GM13976 (cell line): ENCODE measurements at regions not wholly inside any gene's neighbourhood (a gene's known extent, or its start where the extent isn't known, plus 50 kb on each side); places are given as distances from the start of the nearest gene placed in this dataset.

Experiments
- DNase-seq: peaks from one replicate; pipeline ENCODE4 v3.0.0; 2012; ENCODE audit warnings: low spot score
- in situ Hi-C: fragments of 300-500 bp; cut with MboI; formaldehyde crosslinking; loops from one replicate; pipeline ENCODE4 v1.12.0; 2022; ENCODE audit warnings: low sequenced_read_pairs, mixed read lengths, inconsistent platforms; ENCODE audit not compliant: unreplicated experiment
- TF ChIP-seq, protein P1 (sequence below): IDR thresholded peaks from 2 replicates; pipeline ENCODE4 v1.5.1; 2012; ENCODE audit warnings: borderline replicate concordance, mild to moderate bottlenecking; ENCODE audit not compliant: insufficient read depth; ENCODE audit errors: extremely low read depth, missing control alignments, control extremely low read depth

DNA sequence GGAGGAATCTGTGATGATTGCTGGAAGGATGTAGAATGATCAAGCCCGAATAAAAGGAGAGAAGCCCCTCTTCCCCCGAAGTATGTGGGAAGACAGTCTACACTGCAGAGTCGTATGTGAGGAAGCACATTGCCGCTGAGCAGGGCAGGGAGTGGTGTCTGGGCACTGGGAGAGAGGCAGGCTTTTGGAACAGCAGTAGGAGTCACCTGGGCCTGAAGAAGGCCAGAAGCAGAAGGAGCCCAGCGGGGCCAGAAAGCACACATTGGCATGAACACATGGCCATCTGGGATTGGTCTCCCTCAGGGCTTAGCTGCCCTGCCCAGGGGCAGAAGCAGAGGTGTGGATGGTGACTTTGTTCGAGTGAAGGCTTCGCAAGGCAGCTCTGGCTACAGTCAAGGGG, 162.8 kb downstream of the ERCC6L2 start:
- in situ Hi-C loops = no loop called here
- TF ChIP-seq, protein P1, sequence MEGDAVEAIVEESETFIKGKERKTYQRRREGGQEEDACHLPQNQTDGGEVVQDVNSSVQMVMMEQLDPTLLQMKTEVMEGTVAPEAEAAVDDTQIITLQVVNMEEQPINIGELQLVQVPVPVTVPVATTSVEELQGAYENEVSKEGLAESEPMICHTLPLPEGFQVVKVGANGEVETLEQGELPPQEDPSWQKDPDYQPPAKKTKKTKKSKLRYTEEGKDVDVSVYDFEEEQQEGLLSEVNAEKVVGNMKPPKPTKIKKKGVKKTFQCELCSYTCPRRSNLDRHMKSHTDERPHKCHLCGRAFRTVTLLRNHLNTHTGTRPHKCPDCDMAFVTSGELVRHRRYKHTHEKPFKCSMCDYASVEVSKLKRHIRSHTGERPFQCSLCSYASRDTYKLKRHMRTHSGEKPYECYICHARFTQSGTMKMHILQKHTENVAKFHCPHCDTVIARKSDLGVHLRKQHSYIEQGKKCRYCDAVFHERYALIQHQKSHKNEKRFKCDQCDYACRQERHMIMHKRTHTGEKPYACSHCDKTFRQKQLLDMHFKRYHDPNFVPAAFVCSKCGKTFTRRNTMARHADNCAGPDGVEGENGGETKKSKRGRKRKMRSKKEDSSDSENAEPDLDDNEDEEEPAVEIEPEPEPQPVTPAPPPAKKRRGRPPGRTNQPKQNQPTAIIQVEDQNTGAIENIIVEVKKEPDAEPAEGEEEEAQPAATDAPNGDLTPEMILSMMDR = no peak
- DNase-seq = no peak

DNA sequence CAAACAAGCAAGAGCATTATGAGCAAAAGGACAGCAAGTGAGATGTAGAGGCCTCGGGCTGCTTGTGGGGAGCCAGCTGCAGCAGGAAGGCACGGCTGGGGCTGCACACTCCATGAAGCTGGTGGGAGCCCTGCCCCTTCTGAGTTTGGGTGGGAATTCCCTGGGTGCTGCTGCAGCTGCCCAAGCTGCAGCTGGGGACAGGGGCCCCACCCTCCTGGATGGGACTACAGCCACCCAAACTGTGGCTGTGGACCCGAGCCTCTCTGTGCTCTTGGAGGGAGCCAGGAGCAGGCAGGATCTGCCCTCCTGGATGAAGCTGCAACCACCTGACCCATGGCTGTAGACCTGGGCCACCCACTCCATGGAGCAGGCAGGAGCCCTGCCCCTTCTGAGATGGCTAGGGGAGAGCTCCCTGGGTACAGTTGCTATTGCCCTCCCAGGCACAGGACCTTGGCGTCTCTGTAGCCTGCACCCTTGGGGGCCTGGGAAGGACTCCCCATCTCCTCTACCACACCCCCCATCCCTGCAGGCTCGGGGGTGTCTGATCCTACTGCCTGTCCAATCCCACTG, 159.1 kb downstream of the ERCC6L2 start:
- in situ Hi-C loops = no loop called here
- no peak for DNase-seq
- TF ChIP-seq, protein P1 = no peak

DNA sequence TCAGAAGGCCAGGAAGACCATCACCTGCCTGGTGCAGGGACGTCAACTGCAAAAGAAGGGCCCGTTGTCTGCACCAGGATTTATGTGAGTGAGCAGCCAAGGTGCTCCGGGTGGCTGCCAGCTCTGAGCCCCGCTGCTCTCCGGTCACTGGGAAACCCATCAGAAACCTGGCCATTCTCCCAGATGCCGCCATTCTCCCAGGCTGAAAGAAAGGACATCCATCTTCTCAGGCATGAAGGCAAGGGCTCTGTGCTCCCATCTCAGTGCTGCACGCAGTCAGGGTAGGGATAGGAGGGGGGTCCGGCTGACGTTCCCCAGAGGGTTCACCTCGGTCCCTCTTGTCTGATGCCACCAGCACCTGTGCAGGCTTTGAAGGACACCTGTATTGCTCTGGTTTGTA, 158.4 kb downstream of the ERCC6L2 start:
- TF ChIP-seq, protein P1 = no peak
- DNase-seq = no peak
- in situ Hi-C loops = no loop called here

DNA sequence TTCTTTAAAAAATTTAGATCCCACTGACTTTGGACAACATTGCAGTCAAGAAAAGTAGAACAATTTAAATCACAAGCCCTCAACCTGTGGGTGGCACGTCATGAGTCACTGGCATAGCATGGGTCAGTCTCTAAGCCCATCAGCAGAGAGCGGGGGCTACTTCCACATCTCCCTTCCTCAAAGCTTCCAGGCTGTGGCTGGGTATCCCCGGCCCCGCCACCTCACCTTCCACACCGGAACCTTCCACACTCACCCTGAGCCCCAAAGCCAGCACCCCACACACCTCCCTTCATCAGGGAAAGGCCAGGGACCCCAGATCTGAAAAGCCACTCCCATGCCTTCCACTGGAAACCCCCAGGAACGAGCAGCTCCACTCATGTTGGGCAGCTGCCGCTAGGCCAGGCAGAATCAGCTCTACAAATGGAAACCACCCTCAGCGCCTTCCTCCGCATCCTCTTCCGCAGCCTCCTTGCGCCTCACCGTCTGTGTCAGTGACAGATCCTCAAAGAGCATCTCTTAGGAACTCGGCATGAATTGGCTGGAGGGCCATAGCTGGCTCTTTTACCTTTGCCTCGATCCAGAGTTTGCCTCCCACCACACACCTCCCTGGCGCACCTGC, 156.5 kb downstream of the ERCC6L2 start:
- no peak for DNase-seq
- TF ChIP-seq, protein P1 = no peak
- in situ Hi-C loops = no loop called here

DNA sequence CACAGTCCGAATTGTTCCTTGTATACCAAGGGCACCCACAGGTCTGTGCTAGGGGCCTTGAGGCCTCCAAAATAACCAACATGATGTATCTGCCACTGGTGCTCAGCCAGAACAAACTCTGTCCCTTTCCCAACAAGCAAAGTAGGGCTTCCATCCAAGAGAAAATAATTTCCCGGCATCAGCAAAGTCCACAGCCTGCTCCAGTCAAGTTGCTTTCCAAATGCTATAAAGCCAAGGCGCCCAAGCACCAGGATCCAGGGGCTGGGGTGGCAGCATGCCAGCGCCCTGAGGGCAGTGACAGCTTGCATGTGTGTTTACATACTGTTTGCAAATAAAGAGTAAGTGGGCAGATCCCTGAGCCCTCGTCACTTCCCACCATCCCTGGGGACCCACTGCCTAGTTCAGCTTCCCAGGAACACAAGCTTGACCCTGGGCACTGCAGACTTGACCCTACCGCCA, 155.9 kb downstream of the ERCC6L2 start:
- TF ChIP-seq, protein P1 = no peak
- in situ Hi-C loops = no loop called here
- DNase-seq = no peak

DNA sequence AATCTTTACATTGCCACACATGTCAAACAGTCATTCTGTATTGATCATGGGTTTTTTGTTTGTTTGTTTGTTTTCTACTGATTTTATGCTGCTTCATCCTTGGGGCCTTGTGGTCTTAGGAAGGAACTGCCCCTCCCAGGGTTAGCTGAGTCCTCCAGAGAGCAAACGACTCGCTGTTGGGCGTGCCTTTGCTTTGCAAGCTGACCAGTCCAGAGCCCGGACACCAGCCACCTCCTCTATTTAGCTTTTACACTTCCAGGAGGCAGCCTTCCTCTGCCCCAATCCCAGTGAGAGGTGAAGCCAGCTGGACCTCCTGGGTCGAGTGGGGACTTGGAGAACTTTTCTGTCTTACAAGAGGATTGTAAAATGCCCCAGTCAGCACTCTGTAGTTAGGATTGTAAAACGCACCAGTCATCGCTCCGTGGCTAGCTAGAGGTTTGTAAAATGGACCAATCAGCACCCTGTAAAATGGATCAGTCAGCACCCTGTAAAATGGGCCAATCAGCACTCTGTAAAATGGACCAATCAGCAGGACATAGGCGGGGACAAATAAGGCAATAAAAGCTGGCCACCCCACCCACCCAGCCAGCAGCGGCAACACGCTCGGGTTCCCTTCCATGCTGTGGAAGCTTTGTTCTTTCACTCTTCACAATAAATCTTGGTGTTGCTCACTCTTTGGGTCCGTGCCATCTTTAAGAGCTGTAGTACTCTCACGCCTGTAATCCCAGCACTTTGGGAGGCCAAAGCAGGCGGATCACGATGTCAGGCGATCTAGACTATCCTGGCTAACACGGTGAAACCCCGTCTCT, 154.4 kb downstream of the ERCC6L2 start:
- no peak for DNase-seq
- in situ Hi-C loops = no loop called here
- TF ChIP-seq, protein P1 = no peak
